ENCODE measurements at regions not wholly inside any gene's neighbourhood (a gene's known extent, or its start where the extent isn't known, plus 50 kb on each side); places are given as distances from the start of the nearest gene placed in this dataset.
A peak's percentile ranks its signal among the peaks of the same experiment; 100 is the strongest.

DNA sequence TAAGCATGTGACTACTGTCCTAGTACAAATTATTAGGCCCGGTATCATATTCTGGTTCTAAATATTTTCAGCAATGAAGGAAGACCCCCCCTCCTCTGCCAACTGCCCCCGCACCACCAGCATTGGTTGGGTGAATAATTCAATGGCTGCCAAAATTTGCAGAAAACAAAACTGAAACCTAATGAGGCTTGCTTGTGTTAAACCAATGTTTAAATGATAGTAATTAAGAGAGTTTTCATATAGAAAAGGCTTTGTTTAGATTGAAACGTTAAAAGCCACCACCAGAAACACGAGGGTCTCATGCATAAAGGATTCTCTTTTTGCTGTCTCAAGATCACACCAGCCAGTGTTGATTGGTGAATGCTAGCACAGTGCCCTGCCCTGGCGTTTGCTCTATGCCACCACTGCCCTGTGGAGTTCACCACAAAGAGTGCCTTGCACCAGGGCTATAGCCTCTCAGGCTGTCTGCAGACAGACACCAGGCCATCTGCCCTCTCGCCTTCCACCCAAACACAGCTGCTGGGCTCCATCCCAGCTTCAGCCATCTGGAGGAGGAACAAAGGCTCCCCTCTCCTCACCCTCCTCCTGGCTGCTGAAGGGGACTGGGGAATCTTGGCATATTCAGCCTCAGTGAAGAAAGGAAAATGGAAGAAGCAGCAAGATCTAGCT, 200.3 kb upstream of the PFN2 start:
- H3K27me3 ChIP-seq (ENCODE audit: control insufficient read depth, insufficient read depth, low read length) = no peaks in the 10 kb centered on the region
- no peaks in the 10 kb centered on the region for H3K4me1 ChIP-seq (ENCODE audit: control insufficient read depth in 2 of 3, insufficient read depth in 2 of 3, low read depth in 1 of 3, low read length in 3 of 3)
- TF ChIP-seq, protein P1, sequence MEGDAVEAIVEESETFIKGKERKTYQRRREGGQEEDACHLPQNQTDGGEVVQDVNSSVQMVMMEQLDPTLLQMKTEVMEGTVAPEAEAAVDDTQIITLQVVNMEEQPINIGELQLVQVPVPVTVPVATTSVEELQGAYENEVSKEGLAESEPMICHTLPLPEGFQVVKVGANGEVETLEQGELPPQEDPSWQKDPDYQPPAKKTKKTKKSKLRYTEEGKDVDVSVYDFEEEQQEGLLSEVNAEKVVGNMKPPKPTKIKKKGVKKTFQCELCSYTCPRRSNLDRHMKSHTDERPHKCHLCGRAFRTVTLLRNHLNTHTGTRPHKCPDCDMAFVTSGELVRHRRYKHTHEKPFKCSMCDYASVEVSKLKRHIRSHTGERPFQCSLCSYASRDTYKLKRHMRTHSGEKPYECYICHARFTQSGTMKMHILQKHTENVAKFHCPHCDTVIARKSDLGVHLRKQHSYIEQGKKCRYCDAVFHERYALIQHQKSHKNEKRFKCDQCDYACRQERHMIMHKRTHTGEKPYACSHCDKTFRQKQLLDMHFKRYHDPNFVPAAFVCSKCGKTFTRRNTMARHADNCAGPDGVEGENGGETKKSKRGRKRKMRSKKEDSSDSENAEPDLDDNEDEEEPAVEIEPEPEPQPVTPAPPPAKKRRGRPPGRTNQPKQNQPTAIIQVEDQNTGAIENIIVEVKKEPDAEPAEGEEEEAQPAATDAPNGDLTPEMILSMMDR (IDR thresholded peaks at IDR 0.05; ENCODE audit: borderline replicate concordance, extremely low read depth, insufficient read depth) = no peak
- intact Hi-C loops (cut with DNase I) = no loop called here
- DNase-seq (peak in 1 of 5 donors; percentile 41), FAIRE-seq (no peak)
- H3K36me3 ChIP-seq (ENCODE audit: control insufficient read depth in 2 of 3, insufficient read depth in 3 of 3, low read length in 3 of 3) = no peaks in the 10 kb centered on the region
- no peaks in the 10 kb centered on the region for H3K9me3 ChIP-seq (ENCODE audit: control insufficient read depth in 2 of 3, insufficient read depth in 1 of 3, low read length in 3 of 3)
- no peak overlapping the region for H3K9ac ChIP-seq (ENCODE audit: low read length in 3 of 3)
- no peak overlapping the region for H3K4me3 ChIP-seq (ENCODE audit: low read length in 3 of 3)
- no peak overlapping the region for H3K27ac ChIP-seq (ENCODE audit: low read depth in 2 of 2, low read length in 2 of 2)

DNA sequence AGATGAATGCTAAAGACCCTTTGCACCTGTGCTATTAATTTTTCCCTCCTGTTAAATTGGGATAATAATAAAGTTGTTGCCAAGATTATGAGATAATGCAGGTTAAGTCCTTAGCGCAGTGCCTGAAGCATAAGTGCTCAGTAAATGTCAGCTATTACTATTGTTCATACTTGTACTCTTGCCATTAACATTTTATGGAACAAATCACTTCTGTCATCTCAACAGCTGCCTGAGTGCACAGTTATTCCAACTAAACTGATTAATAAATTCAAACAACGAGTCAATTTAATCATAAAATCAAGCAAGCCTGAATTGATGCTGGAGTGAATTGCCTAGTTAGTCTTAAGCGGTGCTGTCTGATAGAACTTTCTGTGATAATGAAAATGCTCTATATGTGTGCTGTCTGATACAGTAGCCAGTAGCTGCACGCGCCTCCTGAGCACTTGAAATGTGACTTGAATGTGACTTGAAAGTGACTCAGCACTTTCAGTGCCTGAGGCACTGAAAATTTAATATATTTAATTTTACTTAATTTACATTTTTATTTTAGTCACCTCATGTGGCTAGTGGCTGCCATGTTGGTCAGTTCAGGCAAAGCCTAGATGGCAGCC, 198.7 kb upstream of the PFN2 start:
- Histone ChIP-seq H3K9ac (ENCODE audit: low read length in 3 of 3) (no peak overlapping the region), H3K4me3 (ENCODE audit: low read length in 3 of 3) (no peak overlapping the region), H3K4me1 (ENCODE audit: control insufficient read depth in 2 of 3, insufficient read depth in 2 of 3, low read depth in 1 of 3, low read length in 3 of 3) (no peaks in the 10 kb centered on the region), H3K9me3 (ENCODE audit: control insufficient read depth in 2 of 3, insufficient read depth in 1 of 3, low read length in 3 of 3) (no peaks in the 10 kb centered on the region), H3K36me3 (ENCODE audit: control insufficient read depth in 2 of 3, insufficient read depth in 3 of 3, low read length in 3 of 3) (no peaks in the 10 kb centered on the region), H3K27ac (ENCODE audit: low read depth in 2 of 2, low read length in 2 of 2) (no peak overlapping the region), H3K27me3 (ENCODE audit: control insufficient read depth, insufficient read depth, low read length) (no peaks in the 10 kb centered on the region)
- TF ChIP-seq, protein P1 (IDR thresholded peaks at IDR 0.05; ENCODE audit: borderline replicate concordance, extremely low read depth, insufficient read depth) = no peak
- intact Hi-C loops (cut with DNase I) = no loop called here
- DNase-seq (no peak), FAIRE-seq (no peak)

DNA sequence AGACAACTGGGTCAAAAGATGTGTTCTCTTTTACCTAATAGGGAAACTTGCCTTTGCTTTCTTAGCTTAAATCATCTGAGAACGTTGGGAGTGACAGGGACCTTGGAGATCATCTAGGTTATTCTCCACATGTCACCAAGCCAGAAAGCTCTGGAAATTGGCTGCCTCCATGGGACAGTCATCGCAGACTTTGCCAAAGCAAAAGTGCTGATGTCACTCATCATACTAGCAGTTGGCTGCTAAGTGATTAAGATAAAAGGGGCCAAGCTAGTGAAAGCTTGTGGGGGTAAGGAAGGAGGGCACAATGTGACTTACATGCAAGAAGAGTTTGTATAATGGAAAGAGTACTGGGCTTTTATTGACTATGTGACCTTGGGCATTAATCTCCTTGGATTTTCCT, 198.0 kb upstream of the PFN2 start:
- no peak overlapping the region for H3K9ac ChIP-seq (ENCODE audit: low read length in 3 of 3)
- H3K9me3 ChIP-seq (ENCODE audit: control insufficient read depth in 2 of 3, insufficient read depth in 1 of 3, low read length in 3 of 3) = no peaks in the 10 kb centered on the region
- intact Hi-C loops (cut with DNase I) = no loop called here
- H3K4me1 ChIP-seq (ENCODE audit: control insufficient read depth in 2 of 3, insufficient read depth in 2 of 3, low read depth in 1 of 3, low read length in 3 of 3) = no peaks in the 10 kb centered on the region
- no peaks in the 10 kb centered on the region for H3K27me3 ChIP-seq (ENCODE audit: control insufficient read depth, insufficient read depth, low read length)
- no peak for FAIRE-seq
- no peak for DNase-seq
- TF ChIP-seq, protein P1 (IDR thresholded peaks at IDR 0.05; ENCODE audit: borderline replicate concordance, extremely low read depth, insufficient read depth) = no peak
- no peaks in the 10 kb centered on the region for H3K36me3 ChIP-seq (ENCODE audit: control insufficient read depth in 2 of 3, insufficient read depth in 3 of 3, low read length in 3 of 3)
- no peak overlapping the region for H3K27ac ChIP-seq (ENCODE audit: low read depth in 2 of 2, low read length in 2 of 2)
- no peak overlapping the region for H3K4me3 ChIP-seq (ENCODE audit: low read length in 3 of 3)

All from kidney (tissue), 13 donors.